Colonic mucosa (tissue), 4 donors: ENCODE measurements at regions not wholly inside any gene's neighbourhood (a gene's known extent, or its start where the extent isn't known, plus 50 kb on each side); places are given as distances from the start of the nearest gene placed in this dataset.
A peak's percentile ranks its signal among the peaks of the same experiment; 100 is the strongest.

ENCODE experiments used
- DNase-seq: peaks from one replicate; pipeline ENCODE4 v3.0.0-alpha.2; 2020
- H3K27ac ChIP-seq: fragments of 200-600 bp; one replicate; pipeline ENCODE4 v1.8.0; 2021
- H3K27me3 ChIP-seq: fragments of 200-600 bp; one replicate; pipeline ENCODE4 v1.8.0; 2021
- H3K36me3 ChIP-seq: fragments of 200-600 bp; one replicate; pipeline ENCODE4 v1.8.0; 2021
- H3K4me1 ChIP-seq: fragments of 200-600 bp; one replicate; pipeline ENCODE4 v1.8.0; 2021; ENCODE audit warnings: mild to moderate bottlenecking
- H3K4me3 ChIP-seq: fragments of 200-600 bp; one replicate; pipeline ENCODE4 v1.8.0; 2021
- H3K9ac ChIP-seq, 2 donors: one replicate each; pipeline ENCODE4 v1.7.0; 2013; ENCODE audit warnings: control low read depth in 2 of 2, low read depth in 2 of 2, low read length in 2 of 2
- H3K9me3 ChIP-seq: fragments of 200-600 bp; one replicate; pipeline ENCODE4 v1.8.0; 2021
- CTCF ChIP-seq: fragments of 200-600 bp; IDR thresholded peaks from one replicate; pipeline ENCODE4 v1.8.0; 2022; ENCODE audit warnings: antibody characterized with exemption, mild to moderate bottlenecking
- intact Hi-C: fragments of 100-400 bp; cut with DNase I; formaldehyde crosslinking; loops from one replicate; pipeline ENCODE4 v1.14.1; 2022
- donor health status: healthy.
- donor health status: DM: no; HTN: no; CAD: no.
- donor health status: DM: no; HTN: no; CAD: no.

- intact Hi-C loops: no loop called here
- no peaks in the 10 kb centered on the region for H3K36me3 ChIP-seq
- TF ChIP-seq CTCF: no peak
- H3K4me3 ChIP-seq: peak overlapping the region; percentile 36
- H3K9ac ChIP-seq: peak overlapping the region; percentile 52 to 75
- no peaks in the 10 kb centered on the region for H3K9me3 ChIP-seq
- H3K27ac ChIP-seq: peak overlapping the region; percentile 19
- peak; percentile 25 for DNase-seq
- no peaks in the 10 kb centered on the region for H3K27me3 ChIP-seq
- no peaks in the 10 kb centered on the region for H3K4me1 ChIP-seq
Measured at GRCh38 chr18:24659827-24660720, 199.6 kb downstream of the HRH4 start.

DNA sequence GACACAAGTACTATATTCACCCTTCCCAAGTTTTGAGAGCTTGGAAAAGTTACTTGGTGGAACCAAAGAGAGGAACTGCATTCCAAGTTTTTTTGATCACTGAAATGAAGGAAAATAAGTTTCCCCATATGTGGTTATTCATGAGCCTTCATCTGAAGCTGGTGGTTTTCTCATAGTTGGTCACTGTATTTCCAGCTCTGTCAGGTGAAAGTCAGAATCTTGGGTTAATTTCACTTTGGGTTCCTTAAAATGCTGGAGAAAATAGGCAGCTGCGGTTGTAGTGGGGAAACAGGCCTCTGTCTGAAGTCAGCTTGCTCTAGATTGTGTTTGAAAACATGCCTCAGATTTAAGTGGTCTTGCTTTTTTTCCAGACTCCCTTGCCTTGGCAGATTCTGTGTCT lies 200.5 kb downstream of the HRH4 start:
- H3K36me3 ChIP-seq: no peaks in the 10 kb centered on the region
- H3K27ac ChIP-seq: no peak overlapping the region
- intact Hi-C loops: no loop called here
- no peak for DNase-seq
- no peaks in the 10 kb centered on the region for H3K9me3 ChIP-seq
- no peak for TF ChIP-seq CTCF
- H3K27me3 ChIP-seq: no peaks in the 10 kb centered on the region
- H3K4me1 ChIP-seq: no peaks in the 10 kb centered on the region
- H3K4me3 ChIP-seq: no peak overlapping the region
- H3K9ac ChIP-seq: no peak overlapping the region

GRCh38 chr18:24662412-24662821 lies 202.0 kb downstream of the HRH4 start:
- intact Hi-C loops: no loop called here
- Histone ChIP-seq H3K4me3 (no peak overlapping the region), H3K4me1 (no peaks in the 10 kb centered on the region), H3K9me3 (no peaks in the 10 kb centered on the region), H3K27ac (no peak overlapping the region), H3K36me3 (no peaks in the 10 kb centered on the region), H3K9ac (no peak overlapping the region), H3K27me3 (no peaks in the 10 kb centered on the region)
- DNase-seq: no peak
- no peak for TF ChIP-seq CTCF

DNA sequence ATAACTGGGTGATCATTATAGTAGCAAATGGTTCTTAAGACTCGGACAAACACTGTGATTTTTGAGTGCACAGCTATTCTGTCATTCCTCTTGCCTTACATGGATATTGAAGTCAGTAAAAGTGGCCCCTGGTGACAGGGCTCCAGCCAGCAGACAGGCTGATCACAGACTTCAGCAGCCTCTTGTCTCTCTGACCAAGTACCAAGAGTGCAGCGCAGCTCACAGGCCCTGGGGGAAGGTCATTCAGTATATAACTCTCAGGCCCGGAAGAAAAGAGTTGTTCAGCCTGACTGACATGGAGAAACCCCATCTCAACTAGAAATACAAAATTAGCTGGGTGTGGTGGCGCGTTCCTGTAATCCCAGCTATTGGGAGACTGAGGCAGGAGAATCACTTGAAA lies 202.6 kb downstream of the HRH4 start:
- no peak for DNase-seq
- H3K4me1 ChIP-seq: no peaks in the 10 kb centered on the region
- H3K27ac ChIP-seq: no peak overlapping the region
- H3K36me3 ChIP-seq: no peaks in the 10 kb centered on the region
- H3K27me3 ChIP-seq: no peaks in the 10 kb centered on the region
- H3K4me3 ChIP-seq: no peak overlapping the region
- H3K9me3 ChIP-seq: no peaks in the 10 kb centered on the region
- H3K9ac ChIP-seq: no peak overlapping the region
- intact Hi-C loops: no loop called here
- TF ChIP-seq CTCF: no peak

DNA sequence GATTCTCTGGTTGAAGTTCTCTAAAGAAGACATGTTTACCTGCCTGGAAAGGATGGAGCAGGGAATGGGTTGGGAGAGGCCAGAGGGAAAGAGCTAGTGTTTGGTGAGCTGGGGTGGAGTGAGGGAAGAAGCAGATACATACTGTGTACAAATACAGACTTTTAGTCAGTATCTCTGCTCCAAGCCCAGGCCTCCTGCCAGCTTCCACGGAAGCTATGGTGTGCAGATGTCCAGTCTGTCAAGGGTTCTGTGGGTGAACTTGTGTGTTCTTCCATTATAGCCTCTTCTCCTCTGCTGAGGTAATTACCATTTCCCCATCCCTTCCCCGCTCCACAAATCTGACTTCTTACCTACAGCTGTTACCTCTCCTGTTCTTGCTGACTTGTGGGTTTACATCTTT lies 208.6 kb downstream of the HRH4 start:
- H3K36me3 ChIP-seq: no peaks in the 10 kb centered on the region
- H3K27ac ChIP-seq: no peak overlapping the region
- H3K9ac ChIP-seq: no peak overlapping the region
- no peaks in the 10 kb centered on the region for H3K4me1 ChIP-seq
- no peak for DNase-seq
- intact Hi-C loops: no loop called here
- H3K27me3 ChIP-seq: no peaks in the 10 kb centered on the region
- no peaks in the 10 kb centered on the region for H3K9me3 ChIP-seq
- no peak overlapping the region for H3K4me3 ChIP-seq
- no peak for TF ChIP-seq CTCF
